ENCODE measurements at regions not wholly inside any gene's neighbourhood (a gene's known extent, or its start where the extent isn't known, plus 50 kb on each side); places are given as distances from the start of the nearest gene placed in this dataset.

DNA sequence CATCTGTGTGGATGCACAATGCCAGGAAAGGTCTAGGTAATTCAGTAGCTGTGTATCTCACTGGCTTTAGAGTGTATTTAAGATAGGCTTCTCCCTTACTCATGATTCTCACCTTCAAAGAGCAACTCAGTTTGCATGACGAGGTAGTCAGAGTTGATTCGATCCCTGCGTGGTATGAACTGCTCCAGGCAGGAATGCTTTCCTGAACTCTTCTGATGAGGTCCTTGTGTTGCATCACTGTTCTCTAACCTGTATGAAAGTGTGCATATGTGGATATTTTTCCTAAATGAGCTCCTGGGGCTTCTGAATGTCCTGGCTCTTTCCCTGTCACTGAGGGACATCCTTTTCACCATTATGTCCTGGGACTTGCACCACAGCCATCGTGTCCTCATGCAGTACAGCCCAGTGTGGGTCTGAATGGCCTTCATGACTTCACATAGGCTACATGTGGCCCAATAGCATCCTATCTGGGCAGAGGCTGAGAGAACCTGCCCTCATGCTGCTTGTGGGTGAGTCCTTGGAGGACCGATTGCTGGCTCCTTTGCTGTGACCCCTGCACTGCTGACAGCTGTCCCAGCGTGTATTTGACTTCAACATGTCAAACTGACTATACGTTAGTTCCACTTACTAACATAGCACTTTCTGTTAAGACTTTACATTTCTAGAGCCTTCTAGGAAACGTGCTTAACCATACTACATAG is 65.3 kb upstream of the WDR1 start:
- Histone ChIP-seq H3K79me2 (ENCODE audit: control insufficient read depth, insufficient read depth, low read length) (no peaks in the 10 kb centered on the region), H4K20me1 (ENCODE audit: control insufficient read depth, insufficient read depth) (no peaks in the 10 kb centered on the region), H3K27ac (ENCODE audit: control insufficient read depth, insufficient read depth) (no peak overlapping the region), H3K36me3 (ENCODE audit: control insufficient read depth in 2 of 2, insufficient read depth in 2 of 2, low read length in 1 of 2) (no peaks in the 10 kb centered on the region), H2AFZ (ENCODE audit: control insufficient read depth, low read depth, low read length) (no peak overlapping the region), H3K4me2 (ENCODE audit: control insufficient read depth, insufficient read depth) (no peak overlapping the region), H3K4me1 (ENCODE audit: control insufficient read depth, insufficient read depth, low read length) (peaks cover 7% of the 10 kb centered on the region; the same call in 1 of the 2 replicates), H3K9ac (ENCODE audit: control insufficient read depth, insufficient read depth, low read length) (no peak overlapping the region), H3K27me3 (replicated peaks in 1 of 2; ENCODE audit: control insufficient read depth in 2 of 2, insufficient read depth in 2 of 2, low read length in 1 of 2) (no peaks in the 10 kb centered on the region), H3K9me3 (replicated peaks; ENCODE audit: control insufficient read depth, insufficient read depth, low read length) (no peaks in the 10 kb centered on the region; the same call in 2 of the 3 replicates), H3K4me3 (no peak overlapping the region)
- ChIA-PET CTCF (interaction anchor here (0.9 to 1.3 kb wide), 2 partner anchors 17 to 23 kb away, joined by 3 to 4 read pairs; no protein-coding TSS in a partner anchor), POLR2A (no interaction called here), SMC1A (ENCODE audit: uncharacterized antibody, unreplicated experiment) (interaction anchor here (0.6 kb wide), 1 partner anchor 58 kb away, joined by 3 read pairs; no protein-coding TSS in a partner anchor), RAD21 (ENCODE audit: unreplicated experiment) (no interaction called here)
- intact Hi-C loops (cut with micrococcal nuclease; ENCODE audit: unreplicated experiment), result no loop called here
- 47% methylated on average over 8 of the region's 8 CpGs for WGBS (ENCODE audit: insufficient coverage, insufficient replicate concordance, low lambda C conversion rate, missing lambda C conversion rate)
- ATAC-seq, result no peak
- no TSS peak for BruUV-seq (replicated peaks)
- no peak for TF ChIP-seq TCF7 (IDR thresholded peaks at IDR 0.05; ENCODE audit: borderline replicate concordance)
- no peak for TF ChIP-seq FOXK2 (IDR thresholded peaks at IDR 0.05)
- TF ChIP-seq BCL3 (IDR thresholded peaks at IDR 0.05; ENCODE audit: borderline replicate concordance, insufficient read depth, low read depth, low read length, poor library complexity, severe bottlenecking), result no peak
- TF ChIP-seq, protein P1, sequence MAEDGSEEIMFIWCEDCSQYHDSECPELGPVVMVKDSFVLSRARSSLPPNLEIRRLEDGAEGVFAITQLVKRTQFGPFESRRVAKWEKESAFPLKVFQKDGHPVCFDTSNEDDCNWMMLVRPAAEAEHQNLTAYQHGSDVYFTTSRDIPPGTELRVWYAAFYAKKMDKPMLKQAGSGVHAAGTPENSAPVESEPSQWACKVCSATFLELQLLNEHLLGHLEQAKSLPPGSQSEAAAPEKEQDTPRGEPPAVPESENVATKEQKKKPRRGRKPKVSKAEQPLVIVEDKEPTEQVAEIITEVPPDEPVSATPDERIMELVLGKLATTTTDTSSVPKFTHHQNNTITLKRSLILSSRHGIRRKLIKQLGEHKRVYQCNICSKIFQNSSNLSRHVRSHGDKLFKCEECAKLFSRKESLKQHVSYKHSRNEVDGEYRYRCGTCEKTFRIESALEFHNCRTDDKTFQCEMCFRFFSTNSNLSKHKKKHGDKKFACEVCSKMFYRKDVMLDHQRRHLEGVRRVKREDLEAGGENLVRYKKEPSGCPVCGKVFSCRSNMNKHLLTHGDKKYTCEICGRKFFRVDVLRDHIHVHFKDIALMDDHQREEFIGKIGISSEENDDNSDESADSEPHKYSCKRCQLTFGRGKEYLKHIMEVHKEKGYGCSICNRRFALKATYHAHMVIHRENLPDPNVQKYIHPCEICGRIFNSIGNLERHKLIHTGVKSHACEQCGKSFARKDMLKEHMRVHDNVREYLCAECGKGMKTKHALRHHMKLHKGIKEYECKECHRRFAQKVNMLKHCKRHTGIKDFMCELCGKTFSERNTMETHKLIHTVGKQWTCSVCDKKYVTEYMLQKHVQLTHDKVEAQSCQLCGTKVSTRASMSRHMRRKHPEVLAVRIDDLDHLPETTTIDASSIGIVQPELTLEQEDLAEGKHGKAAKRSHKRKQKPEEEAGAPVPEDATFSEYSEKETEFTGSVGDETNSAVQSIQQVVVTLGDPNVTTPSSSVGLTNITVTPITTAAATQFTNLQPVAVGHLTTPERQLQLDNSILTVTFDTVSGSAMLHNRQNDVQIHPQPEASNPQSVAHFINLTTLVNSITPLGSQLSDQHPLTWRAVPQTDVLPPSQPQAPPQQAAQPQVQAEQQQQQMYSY (CRISPR knock-in tag; IDR thresholded peaks at IDR 0.05), result no peak
- TF ChIP-seq EED (IDR thresholded peaks at IDR 0.05; ENCODE audit: low read depth), result no peak
- TF ChIP-seq SIX5 (IDR thresholded peaks at IDR 0.05; ENCODE audit: low read depth, low read length, severe bottlenecking), result no peak
- TF ChIP-seq BHLHE40 (IDR thresholded peaks at IDR 0.05; ENCODE audit: borderline replicate concordance in 1 of 2, low read depth in 2 of 2, low read length in 1 of 2), result no peak
- no peak for TF ChIP-seq E4F1 (IDR thresholded peaks at IDR 0.05; ENCODE audit: borderline replicate concordance, partially characterized antibody)
- TF ChIP-seq PBX3 (IDR thresholded peaks at IDR 0.05; ENCODE audit: insufficient replicate concordance, low read depth, low read length), result no peak
- TF ChIP-seq, protein P2, sequence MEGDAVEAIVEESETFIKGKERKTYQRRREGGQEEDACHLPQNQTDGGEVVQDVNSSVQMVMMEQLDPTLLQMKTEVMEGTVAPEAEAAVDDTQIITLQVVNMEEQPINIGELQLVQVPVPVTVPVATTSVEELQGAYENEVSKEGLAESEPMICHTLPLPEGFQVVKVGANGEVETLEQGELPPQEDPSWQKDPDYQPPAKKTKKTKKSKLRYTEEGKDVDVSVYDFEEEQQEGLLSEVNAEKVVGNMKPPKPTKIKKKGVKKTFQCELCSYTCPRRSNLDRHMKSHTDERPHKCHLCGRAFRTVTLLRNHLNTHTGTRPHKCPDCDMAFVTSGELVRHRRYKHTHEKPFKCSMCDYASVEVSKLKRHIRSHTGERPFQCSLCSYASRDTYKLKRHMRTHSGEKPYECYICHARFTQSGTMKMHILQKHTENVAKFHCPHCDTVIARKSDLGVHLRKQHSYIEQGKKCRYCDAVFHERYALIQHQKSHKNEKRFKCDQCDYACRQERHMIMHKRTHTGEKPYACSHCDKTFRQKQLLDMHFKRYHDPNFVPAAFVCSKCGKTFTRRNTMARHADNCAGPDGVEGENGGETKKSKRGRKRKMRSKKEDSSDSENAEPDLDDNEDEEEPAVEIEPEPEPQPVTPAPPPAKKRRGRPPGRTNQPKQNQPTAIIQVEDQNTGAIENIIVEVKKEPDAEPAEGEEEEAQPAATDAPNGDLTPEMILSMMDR (IDR thresholded peaks at IDR 0.05 in 2 of 3, conservative IDR thresholded peaks at IDR 0.05 in 1 of 3; ENCODE audit: control insufficient read depth in 2 of 3, extremely low read depth in 1 of 3, insufficient read depth in 1 of 3, low read depth in 3 of 3, low read length in 3 of 3), result no peak
- no peak for FAIRE-seq
- in situ Hi-C loops (cut with MboI), result no loop called here
- DNase-seq (ENCODE audit: low read depth, low spot score), result no peak
